ENCODE measurements at regions not wholly inside any gene's neighbourhood (a gene's known extent, or its start where the extent isn't known, plus 50 kb on each side); places are given as distances from the start of the nearest gene placed in this dataset.

- TF ChIP-seq CTCF (conservative IDR thresholded peaks at IDR 0.05) (no peak), EZH2 (IDR thresholded peaks at IDR 0.05; ENCODE audit: low read depth) (no peak)
Observed at GRCh38 chr2:51976623-51977022, 944.7 kb upstream of the NRXN1 start.

Data from PC-9 (cell line).